BLaER1 treated with 17β-estradiol and CSF1 and Interleukin-3, amounts not matched to agents 10 nM and 100 nM (cell line): ENCODE measurements at regions not wholly inside any gene's neighbourhood (a gene's known extent, or its start where the extent isn't known, plus 50 kb on each side); places are given as distances from the start of the nearest gene placed in this dataset.

Source experiments
- H3K27ac ChIP-seq, 11 experiments: shearing (Covaris generic); formaldehyde crosslinking; 2 replicates each; pipeline ENCODE4 v1.8.1; 2022
- H3K27me3 ChIP-seq, 11 experiments: shearing (Covaris generic); formaldehyde crosslinking; 2 replicates each; pipeline ENCODE4 v1.8.1; 2022
- H3K36me3 ChIP-seq, 11 experiments: shearing (Covaris generic); formaldehyde crosslinking; 2 replicates each; pipeline ENCODE4 v1.8.1; 2022
- H3K4me1 ChIP-seq, 10 experiments: shearing (Covaris generic); formaldehyde crosslinking; 2 replicates each; pipeline ENCODE4 v1.8.1; 2022
- H3K4me2 ChIP-seq, 11 experiments: shearing (Covaris generic); formaldehyde crosslinking; 2 replicates each; pipeline ENCODE4 v1.8.1; 2022
- H3K4me3 ChIP-seq, 10 experiments: shearing (Covaris generic); formaldehyde crosslinking; 2 replicates each; pipeline ENCODE4 v1.8.1; 2022
- H3K9ac ChIP-seq, 11 experiments: shearing (Covaris generic); formaldehyde crosslinking; 2 replicates each; pipeline ENCODE4 v1.8.1; 2022
- H3K9me3 ChIP-seq, 11 experiments: shearing (Covaris generic); formaldehyde crosslinking; replicated peaks in 1 of 11; 2 replicates each; pipeline ENCODE4 v1.8.1; 2022
- H4K20me1 ChIP-seq, 11 experiments: shearing (Covaris generic); formaldehyde crosslinking; 2 replicates each; pipeline ENCODE4 v1.8.1; 2022
- Cebpa-rat ChIP-seq, 11 experiments: shearing (Covaris generic); IDR thresholded peaks; 2 replicates each; pipeline ENCODE4 v1.8.1; 2022

DNA sequence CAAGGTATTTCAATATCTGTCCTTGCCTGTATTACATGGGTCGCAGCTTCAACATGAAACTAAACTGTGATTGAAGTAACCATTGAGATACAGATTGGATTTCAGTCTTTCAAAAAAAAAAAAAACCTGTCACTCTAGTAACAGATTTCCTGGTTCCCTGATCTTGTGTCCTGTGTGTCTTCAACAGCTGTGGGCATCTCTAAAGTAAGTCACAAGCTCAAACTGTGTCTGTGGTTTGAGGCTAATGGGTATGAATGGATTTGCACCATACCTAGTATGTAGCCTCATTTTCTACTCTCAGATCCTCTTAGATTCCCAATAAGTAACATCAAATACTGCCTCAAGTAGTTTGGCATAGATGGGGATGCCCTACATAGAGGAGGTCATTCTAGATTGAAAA, 300.1 kb downstream of the COG6 start:
- H4K20me1 ChIP-seq, result no peaks in the 10 kb centered on the region
- H3K4me3 ChIP-seq, result no peak overlapping the region
- no peaks in the 10 kb centered on the region for H3K9me3 ChIP-seq
- no peak for TF ChIP-seq Cebpa-rat (IDR thresholded peaks at IDR 0.05)
- H3K4me1 ChIP-seq, result peaks cover 0 to 34% (median 11%) of the 10 kb centered on the region in 10 experiments; a peak in 16 of 20 replicates
- H3K27ac ChIP-seq, result no peak overlapping the region
- no peaks in the 10 kb centered on the region for H3K27me3 ChIP-seq
- H3K36me3 ChIP-seq, result no peaks in the 10 kb centered on the region
- 0 out of 22 replicates have a peak overlapping the region, but pooled peaks of 1 of the 11 experiments have one; percentile 8 for H3K4me2 ChIP-seq
- no peak overlapping the region for H3K9ac ChIP-seq

DNA sequence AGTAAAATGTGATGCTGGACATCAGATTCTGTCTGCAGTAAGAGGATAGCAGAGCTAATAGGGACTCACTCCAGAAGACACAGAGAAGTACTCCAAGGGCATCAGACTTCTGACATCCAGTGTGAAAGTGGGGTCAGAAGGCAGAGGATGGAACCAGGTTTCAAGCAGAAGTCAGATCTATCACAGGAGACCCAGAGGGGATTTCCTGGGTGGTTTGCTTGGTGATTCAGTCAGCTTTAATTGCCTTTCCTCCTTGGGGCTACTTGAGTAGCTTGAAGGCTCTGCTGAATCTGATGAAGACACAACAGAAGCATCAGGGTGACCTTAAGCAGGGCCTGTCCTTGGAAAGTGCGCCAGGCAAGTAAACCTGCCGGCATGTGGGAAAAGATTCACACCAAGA, 300.6 kb downstream of the COG6 start:
- Histone ChIP-seq H3K27ac (no peak overlapping the region), H3K27me3 (no peaks in the 10 kb centered on the region), H3K4me1 (peaks cover 0 to 34% (median 11%) of the 10 kb centered on the region in 10 experiments; a peak in 16 of 20 replicates), H4K20me1 (no peaks in the 10 kb centered on the region), H3K4me3 (no peak overlapping the region), H3K4me2 (no peak overlapping the region; a peak in 1 of 22 replicates), H3K9me3 (no peaks in the 10 kb centered on the region), H3K9ac (no peak overlapping the region), H3K36me3 (no peaks in the 10 kb centered on the region)
- no peak for TF ChIP-seq Cebpa-rat (IDR thresholded peaks at IDR 0.05)

DNA sequence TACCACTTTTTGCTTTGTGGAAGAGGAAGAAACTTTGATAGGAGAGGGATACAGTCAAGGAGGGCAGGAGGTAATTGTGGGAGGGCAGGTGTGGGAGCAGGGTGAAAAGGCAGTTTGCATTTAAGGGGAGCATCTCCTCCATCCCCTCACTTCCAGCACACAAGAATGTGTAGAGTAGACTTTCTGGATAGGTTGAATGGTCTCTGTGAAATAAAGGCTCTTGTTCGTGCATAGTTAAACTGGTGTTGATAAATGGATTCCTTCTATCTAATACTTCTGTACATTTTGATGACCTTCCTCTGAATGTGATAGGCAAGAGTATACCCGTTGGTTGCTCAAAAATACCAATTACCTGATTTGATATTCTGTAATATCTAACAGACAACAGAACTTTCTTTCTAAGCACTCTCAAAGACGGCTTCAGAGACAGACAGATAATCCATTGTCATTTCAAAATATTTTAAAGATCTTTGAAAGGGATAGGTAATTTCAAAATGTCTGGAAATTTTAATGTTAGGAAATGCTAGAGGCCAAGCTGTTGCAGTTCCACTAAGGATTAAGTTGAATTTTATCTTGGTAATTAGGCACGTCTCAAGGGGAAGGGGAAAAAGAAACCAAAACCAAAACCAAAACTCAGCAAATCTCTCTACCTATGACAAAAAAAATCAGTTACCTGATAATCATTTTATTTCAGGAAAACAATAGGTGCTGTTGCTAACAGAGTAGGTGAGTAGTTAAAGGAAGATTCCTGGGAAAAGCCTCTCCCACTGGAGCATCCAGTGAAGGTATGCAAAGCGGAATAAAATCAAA, 302.6 kb downstream of the COG6 start:
- no peaks in the 10 kb centered on the region for H4K20me1 ChIP-seq
- no peak overlapping the region for H3K4me3 ChIP-seq
- TF ChIP-seq Cebpa-rat (IDR thresholded peaks at IDR 0.05), result no peak
- no peaks in the 10 kb centered on the region for H3K27me3 ChIP-seq
- H3K27ac ChIP-seq, result no peak overlapping the region
- H3K4me1 ChIP-seq, result peaks cover 0 to 18% (median under 1%) of the 10 kb centered on the region in 10 experiments; a peak in 10 of 20 replicates
- no peak overlapping the region for H3K9ac ChIP-seq
- peak overlapping the region in 3 of 11 experiments; percentile 31 to 48 (median 39); a peak in 5 of 22 replicates for H3K4me2 ChIP-seq
- H3K36me3 ChIP-seq, result no peaks in the 10 kb centered on the region
- H3K9me3 ChIP-seq, result no peaks in the 10 kb centered on the region

DNA sequence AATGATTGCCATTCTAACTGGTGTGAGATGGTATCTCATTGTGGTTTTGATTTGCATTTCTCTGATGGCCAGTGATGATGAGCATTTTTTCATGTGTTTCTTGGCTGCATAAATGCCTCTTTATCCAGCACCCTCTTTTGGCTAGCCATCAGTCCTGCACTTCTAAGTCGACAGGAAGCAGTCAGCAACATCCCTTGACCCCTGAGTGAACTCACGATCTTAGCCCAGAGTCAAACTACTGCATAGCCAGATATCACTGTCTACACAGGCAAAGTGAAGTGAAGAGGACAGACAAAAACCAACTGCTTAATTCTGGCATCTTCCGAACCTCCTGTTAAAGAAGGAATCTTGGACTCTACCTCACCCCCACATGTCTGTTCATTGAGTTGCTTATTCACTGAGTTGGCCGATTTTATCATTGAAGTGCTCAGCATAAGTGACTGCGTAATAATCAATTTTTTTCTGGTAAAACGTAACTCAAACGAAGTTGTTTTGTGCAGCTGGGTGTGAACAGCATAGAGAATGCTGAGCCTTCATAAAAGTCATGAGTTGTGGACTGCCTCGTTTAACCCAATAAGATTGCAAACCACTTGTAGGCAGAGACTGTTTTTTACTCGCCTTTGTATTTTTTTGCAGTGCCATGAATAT, 304.2 kb downstream of the COG6 start:
- Histone ChIP-seq H3K27me3 (no peaks in the 10 kb centered on the region), H3K4me3 (no peak overlapping the region), H3K9me3 (no peaks in the 10 kb centered on the region), H3K27ac (no peak overlapping the region), H3K36me3 (no peaks in the 10 kb centered on the region), H3K4me2 (no peak overlapping the region), H4K20me1 (no peaks in the 10 kb centered on the region), H3K4me1 (peaks cover 0 to 18% (median 0%) of the 10 kb centered on the region in 10 experiments; a peak in 2 of 20 replicates), H3K9ac (no peak overlapping the region)
- no peak for TF ChIP-seq Cebpa-rat (IDR thresholded peaks at IDR 0.05)

DNA sequence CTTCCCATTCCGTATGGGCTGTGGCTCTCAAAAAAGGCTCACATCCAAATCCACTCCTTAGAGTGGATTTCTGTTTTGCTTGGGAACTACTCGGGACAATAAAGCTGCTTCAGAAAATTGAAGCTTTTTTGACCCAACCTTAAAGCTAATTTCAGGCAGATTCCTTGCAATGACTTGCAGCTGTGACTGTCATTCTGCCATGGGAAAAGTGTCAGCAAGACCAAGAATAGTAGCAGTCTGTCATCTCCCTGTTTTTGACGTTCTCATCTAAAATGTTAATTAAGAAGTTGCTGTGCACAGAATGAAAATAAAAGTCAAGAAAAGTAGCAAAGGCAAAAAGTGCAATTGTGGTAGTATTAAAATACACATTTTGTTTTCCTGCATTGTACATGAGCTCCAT, 304.7 kb downstream of the COG6 start:
- Histone ChIP-seq H3K36me3 (no peaks in the 10 kb centered on the region), H4K20me1 (no peaks in the 10 kb centered on the region), H3K4me3 (no peak overlapping the region), H3K9ac (no peak overlapping the region), H3K4me2 (no peak overlapping the region), H3K4me1 (peaks cover 0 to 17% (median 0%) of the 10 kb centered on the region in 10 experiments; a peak in 2 of 20 replicates), H3K27me3 (no peaks in the 10 kb centered on the region), H3K9me3 (no peaks in the 10 kb centered on the region), H3K27ac (no peak overlapping the region)
- TF ChIP-seq Cebpa-rat (IDR thresholded peaks at IDR 0.05), result no peak

DNA sequence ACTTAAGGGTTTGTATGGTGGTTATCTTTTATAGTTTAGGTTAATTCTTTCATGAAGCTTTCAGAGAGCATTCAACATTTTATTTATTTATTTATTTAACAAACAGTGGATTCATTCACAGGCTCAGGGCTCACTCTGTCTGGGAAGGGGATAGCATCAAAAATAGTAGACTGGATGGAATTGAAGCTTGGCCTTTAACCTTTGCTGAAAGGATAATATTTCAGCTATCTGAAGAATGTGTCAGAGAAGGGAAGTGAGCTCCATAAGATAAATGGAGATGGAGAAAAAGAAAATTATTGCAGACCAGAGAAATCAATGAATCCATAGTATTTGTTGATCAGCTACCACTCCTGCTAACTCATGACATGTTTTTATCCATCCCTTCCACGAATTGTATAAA, 305.6 kb downstream of the COG6 start:
- Histone ChIP-seq H4K20me1 (no peaks in the 10 kb centered on the region), H3K4me1 (peaks cover 0 to 9% (median 0%) of the 10 kb centered on the region in 10 experiments; a peak in 2 of 20 replicates), H3K4me2 (no peak overlapping the region), H3K4me3 (no peak overlapping the region), H3K9me3 (no peaks in the 10 kb centered on the region), H3K27me3 (no peaks in the 10 kb centered on the region), H3K27ac (no peak overlapping the region), H3K9ac (no peak overlapping the region), H3K36me3 (no peaks in the 10 kb centered on the region)
- TF ChIP-seq Cebpa-rat (IDR thresholded peaks at IDR 0.05), result no peak

DNA sequence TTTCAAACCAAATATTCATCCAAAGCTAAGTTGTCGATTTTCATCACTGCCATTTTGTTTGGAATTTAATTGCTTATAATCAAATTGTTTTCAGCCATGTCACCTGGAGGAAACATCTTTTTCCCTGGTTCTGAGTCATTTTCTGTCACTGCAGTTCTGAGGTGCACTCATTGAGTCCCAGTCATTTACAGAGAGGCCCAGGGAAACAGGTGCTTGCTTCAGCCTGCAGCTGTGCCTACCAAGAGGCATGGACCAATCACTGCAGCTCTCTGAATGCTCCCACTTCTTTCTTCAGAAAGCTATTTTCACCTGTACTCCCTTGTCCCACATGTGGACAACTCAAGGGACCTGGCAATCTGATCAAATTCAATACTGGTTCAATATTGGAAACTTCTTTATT, 308.1 kb downstream of the COG6 start:
- Histone ChIP-seq H3K4me3 (no peak overlapping the region), H3K9me3 (no peaks in the 10 kb centered on the region), H4K20me1 (no peaks in the 10 kb centered on the region), H3K27ac (no peak overlapping the region), H3K4me2 (no peak overlapping the region), H3K9ac (no peak overlapping the region), H3K27me3 (no peaks in the 10 kb centered on the region), H3K36me3 (no peaks in the 10 kb centered on the region), H3K4me1 (no peaks in the 10 kb centered on the region; a peak in 1 of 20 replicates)
- no peak for TF ChIP-seq Cebpa-rat (IDR thresholded peaks at IDR 0.05)

DNA sequence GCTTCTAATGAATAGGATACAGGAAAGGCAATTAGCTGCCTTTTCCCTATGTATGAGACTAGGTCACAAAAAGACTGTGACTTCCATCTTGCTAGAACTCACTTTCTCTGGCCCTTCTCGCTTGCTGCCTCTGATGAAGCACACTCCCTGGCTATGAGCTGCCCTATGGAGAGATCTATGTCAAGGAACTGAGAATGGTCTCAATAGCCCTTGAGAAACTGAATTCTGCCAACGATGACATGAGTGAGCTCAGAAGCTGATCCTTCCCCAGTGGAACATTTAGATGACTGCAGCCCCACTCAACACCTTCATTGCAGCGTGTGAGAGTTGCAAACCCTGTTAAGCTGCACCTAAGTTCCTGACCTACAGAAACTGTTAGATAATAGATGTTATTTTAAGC, 309.8 kb downstream of the COG6 start:
- peaks cover 0 to 6% (median 4%) of the 10 kb centered on the region in 10 experiments; a peak in 13 of 20 replicates for H3K4me1 ChIP-seq
- H3K9ac ChIP-seq, result no peak overlapping the region
- H3K36me3 ChIP-seq, result no peaks in the 10 kb centered on the region
- H3K9me3 ChIP-seq, result no peaks in the 10 kb centered on the region
- H3K4me3 ChIP-seq, result no peak overlapping the region
- no peaks in the 10 kb centered on the region for H4K20me1 ChIP-seq
- no peak overlapping the region for H3K4me2 ChIP-seq
- H3K27me3 ChIP-seq, result no peaks in the 10 kb centered on the region
- H3K27ac ChIP-seq, result no peak overlapping the region
- TF ChIP-seq Cebpa-rat (IDR thresholded peaks at IDR 0.05), result no peak

DNA sequence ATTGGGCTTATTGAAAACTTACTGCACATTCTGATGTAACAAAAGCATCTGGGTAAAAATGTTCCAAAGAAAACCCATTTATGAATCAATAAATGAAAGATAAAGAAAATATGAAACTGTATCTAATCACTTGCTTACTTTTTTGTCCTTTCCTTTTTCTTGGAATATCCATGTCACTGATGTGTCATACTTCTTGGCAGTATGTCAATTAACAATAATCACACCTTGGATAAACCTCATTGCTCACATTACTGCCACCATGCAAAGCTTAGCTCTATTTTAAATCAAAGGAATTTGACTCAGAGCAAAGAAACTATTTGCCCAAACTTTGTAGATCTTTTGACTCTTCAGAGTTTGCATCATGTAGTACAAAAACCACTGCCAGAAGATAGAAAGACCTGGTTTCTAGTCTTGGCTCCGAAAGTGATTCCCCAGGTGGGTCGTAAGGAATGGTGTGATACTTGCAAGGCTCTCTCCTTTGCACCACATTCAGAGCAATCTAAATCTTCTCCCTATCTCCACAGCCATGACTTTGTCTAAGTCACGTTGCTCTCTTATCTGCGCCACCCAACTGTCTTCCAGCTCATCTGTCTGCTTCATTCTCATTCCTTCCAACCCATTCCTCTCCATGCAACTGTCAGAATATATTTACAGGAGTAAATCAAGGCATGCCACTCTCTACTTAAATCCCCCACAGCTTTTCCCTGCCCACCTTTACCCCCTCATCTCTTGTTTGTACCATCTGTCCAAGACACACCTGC, 311.9 kb downstream of the COG6 start:
- H4K20me1 ChIP-seq, result no peaks in the 10 kb centered on the region
- 0 out of 22 replicates have a peak, but pooled peaks cover 0 to 4% (median 0%) of the 10 kb centered on the region in 11 experiments for H3K9me3 ChIP-seq
- no peak for TF ChIP-seq Cebpa-rat (IDR thresholded peaks at IDR 0.05)
- no peaks in the 10 kb centered on the region for H3K36me3 ChIP-seq
- no peak overlapping the region for H3K27ac ChIP-seq
- H3K4me2 ChIP-seq, result no peak overlapping the region
- H3K27me3 ChIP-seq, result no peaks in the 10 kb centered on the region
- H3K4me1 ChIP-seq, result peaks cover 0 to 14% (median 9%) of the 10 kb centered on the region in 10 experiments; a peak in 13 of 20 replicates
- no peak overlapping the region for H3K9ac ChIP-seq
- H3K4me3 ChIP-seq, result no peak overlapping the region; a peak in 1 of 20 replicates
